ENCODE measurements at regions not wholly inside any gene's neighbourhood (a gene's known extent, or its start where the extent isn't known, plus 50 kb on each side); places are given as distances from the start of the nearest gene placed in this dataset.

DNA sequence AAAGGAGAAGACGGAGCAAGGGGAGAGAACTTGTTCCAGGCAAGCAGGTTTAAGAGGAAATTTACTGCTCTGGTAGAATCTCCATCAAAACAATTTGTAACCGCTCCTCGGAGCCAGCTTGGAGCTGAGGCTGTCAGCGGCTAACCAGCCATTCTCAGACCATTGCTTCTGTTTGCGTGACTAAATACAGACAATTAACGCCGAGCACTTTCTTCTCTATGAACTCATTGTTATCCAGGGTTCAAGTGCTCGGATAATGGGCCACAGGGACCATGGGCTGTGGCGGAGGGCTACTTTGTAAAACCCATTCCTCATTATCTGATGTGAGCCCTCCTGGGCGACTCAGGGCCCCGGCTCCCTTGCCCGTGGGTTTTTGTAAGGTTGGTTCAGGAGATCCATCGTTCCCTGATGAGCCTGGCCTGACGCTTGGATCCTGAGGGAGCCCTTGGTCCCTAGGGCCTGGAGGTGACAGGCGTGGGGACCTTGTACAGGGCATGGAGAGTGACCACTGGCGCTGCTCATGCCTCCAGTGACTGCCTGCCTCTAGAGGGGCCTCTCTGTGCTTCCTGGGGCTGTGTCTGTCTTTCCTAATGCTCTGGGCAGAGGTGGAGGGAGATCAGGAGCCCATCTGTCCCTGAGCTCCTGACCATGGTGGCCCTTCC is 61.5 kb upstream of the ZNF536 start:
- TF ChIP-seq, protein P1, sequence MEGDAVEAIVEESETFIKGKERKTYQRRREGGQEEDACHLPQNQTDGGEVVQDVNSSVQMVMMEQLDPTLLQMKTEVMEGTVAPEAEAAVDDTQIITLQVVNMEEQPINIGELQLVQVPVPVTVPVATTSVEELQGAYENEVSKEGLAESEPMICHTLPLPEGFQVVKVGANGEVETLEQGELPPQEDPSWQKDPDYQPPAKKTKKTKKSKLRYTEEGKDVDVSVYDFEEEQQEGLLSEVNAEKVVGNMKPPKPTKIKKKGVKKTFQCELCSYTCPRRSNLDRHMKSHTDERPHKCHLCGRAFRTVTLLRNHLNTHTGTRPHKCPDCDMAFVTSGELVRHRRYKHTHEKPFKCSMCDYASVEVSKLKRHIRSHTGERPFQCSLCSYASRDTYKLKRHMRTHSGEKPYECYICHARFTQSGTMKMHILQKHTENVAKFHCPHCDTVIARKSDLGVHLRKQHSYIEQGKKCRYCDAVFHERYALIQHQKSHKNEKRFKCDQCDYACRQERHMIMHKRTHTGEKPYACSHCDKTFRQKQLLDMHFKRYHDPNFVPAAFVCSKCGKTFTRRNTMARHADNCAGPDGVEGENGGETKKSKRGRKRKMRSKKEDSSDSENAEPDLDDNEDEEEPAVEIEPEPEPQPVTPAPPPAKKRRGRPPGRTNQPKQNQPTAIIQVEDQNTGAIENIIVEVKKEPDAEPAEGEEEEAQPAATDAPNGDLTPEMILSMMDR (IDR thresholded peaks at IDR 0.05; ENCODE audit: low read depth, low read length) = no peak

DNA sequence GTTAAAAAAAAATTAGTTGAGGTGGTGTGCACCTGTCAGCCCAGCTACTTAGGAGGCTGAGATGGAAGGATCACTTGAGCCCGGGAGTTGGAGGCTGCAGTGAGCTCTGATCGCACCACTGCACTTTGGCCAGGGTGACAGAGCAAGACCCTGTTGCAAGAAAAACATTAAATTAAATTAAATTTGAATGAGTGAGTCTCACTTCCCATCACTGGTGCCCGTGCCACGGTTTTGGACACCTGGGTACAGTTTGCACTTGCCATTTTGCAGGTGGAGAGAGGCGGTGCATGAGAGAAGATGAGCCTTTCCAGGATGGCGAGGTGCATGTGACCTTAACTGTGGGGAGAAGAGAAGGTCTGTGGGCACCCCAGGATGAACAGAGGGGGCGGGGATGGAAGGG is 60.3 kb upstream of the ZNF536 start:
- DNase-seq (ENCODE audit: extremely low read depth, low read depth) = no peak

More for the DNA sequence above, 61.5 kb upstream of the ZNF536 start:
- DNase-seq (ENCODE audit: extremely low read depth, low read depth) = no peak

DNA sequence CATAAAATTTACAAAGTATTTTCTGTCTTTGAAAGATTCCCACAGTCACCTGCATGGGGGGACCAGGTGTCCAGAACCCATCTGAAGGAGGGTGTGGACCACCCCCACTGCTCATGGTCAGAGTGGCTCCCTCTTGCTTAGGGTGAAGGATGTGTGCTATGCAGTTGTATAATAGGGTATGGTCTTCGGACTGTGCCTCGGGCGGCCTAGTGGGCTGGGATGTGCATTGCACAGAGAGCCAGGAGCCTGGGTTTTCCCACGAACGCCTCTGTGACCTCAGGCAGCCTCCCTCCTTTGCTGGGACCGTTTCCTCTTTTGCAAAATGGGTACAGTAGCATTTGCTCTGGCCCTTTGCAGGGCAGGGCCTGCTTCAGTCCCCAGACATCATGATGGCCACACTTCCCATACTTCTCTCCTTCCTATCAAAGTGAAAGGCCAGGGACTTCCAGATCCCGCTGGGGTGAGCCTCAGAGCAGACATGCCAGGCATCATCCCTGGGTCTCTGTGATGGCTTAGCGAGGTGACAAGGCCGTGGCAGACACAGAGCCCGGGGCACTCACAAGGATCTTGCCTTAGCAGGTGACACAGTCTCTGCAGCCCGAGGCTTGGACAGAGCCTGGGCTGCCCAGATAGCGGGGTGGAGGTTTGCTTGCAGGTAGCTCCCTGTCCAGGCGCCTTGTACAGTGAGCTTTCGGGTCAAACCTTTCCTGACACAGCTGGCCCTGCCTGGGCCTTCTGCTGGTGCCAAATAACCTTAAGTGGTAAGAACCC is 59.4 kb upstream of the ZNF536 start:
- TF ChIP-seq, protein P1 (IDR thresholded peaks at IDR 0.05; ENCODE audit: low read depth, low read length) = no peak
- no peak for DNase-seq (ENCODE audit: extremely low read depth, low read depth)

More for the DNA sequence above, 60.3 kb upstream of the ZNF536 start:
- TF ChIP-seq, protein P1 (IDR thresholded peaks at IDR 0.05; ENCODE audit: low read depth, low read length) = no peak

DNA sequence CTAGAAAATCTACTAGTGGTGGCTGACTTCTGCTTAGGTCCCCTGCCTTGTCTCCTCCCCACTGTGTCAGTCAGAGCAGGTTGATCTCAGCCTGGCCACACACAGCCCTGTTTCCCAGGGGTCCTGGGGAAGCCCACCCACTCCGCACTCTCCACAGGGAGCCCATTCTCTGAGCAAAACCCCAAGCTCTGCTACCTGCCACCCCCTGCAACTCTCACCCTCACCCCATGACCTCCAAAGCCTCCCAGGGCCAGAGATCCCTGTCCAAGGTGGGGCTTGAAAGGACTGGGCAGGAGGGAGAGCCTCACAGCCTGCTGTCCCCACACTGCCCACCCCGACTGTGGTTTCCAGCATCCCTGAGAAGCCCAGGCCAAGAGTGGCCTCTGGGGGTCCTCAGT is 58.8 kb upstream of the ZNF536 start:
- TF ChIP-seq, protein P1 (IDR thresholded peaks at IDR 0.05; ENCODE audit: low read depth, low read length) = no peak

DNA sequence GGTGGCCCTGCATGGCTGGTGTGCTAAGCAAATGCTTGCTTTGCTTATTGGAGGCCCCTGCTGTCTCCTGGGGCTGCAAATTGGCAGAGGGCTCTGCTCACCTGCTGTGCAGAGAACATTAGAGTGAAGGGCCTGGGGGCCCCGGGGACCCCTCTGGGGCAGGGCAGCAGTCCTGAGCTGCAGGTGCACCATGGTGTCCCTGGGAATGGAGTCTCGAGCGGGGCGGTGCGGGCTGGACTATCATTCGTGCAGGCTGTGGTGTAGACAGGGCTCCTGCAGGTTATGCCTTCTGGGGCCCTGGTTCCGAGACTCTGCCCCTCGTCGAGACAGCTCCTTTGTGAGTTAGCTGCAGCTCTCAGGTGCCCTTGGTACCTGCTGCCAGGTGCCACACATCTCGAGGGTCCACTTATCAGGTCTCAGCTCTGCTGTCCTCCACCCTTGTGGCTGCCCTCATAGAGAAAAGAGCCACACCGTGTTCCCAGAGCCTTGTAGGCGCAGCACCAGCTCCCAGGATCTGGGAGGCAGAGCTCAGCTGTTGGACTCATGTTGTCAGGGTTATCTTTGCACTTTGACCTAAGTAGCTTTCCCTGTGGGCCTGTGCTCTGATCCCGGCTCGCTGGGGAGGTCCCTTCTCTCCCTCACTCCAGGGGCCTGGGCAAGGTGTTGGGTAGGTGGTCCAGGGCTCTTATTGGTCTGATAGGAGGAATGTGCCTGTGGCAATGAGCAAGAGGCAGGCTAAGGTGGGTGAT is 58.0 kb upstream of the ZNF536 start:
- DNase-seq (ENCODE audit: extremely low read depth, low read depth) = no peak
- TF ChIP-seq, protein P1 (IDR thresholded peaks at IDR 0.05; ENCODE audit: low read depth, low read length) = no peak

More for the DNA sequence above, 58.8 kb upstream of the ZNF536 start:
- DNase-seq (ENCODE audit: extremely low read depth, low read depth) = no peak

DNA sequence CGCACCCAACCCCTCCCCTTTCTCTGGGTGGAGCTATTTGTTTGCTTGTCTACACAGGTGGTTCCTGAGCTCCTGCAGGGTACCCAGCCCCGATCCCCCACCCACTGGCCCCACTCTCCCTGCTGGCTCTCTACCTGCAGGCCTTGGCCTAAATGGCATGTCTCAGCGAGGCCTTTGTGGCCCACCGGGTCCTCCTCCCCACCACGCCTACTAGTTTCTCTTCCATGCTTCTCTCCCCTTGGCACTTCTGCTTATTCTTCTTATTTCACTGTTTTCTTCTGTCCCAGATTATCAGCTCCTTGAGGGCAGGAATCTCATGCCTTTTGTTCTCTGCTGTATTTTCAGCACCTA is 57.4 kb upstream of the ZNF536 start:
- TF ChIP-seq, protein P1 (IDR thresholded peaks at IDR 0.05; ENCODE audit: low read depth, low read length) = no peak
- DNase-seq (ENCODE audit: extremely low read depth, low read depth) = no peak

DNA sequence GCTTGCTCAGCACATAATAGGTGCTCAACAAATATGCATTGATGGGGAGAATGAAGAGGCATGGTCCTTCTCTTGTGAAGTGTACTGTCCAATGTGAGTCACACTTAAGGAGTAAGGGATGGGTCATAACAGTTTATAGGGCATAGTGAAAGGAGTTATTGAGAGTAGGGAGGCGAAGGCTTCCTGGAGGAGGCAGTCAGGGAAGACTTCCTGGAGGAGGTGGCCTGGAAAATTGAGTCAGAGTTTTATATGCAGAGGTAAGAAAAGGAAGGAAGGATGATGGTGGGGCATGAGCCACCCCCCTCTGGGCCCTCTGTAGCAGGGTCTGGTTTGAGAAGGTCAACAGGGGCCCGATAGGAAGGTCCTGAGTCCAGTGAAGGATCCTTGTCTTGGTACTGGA is 57.0 kb upstream of the ZNF536 start:
- TF ChIP-seq, protein P1 (IDR thresholded peaks at IDR 0.05; ENCODE audit: low read depth, low read length) = no peak
- no peak for DNase-seq (ENCODE audit: extremely low read depth, low read depth)

Measured in AG09319 (cell line).